Large intestine (tissue), 3 donors: ENCODE measurements at regions not wholly inside any gene's neighbourhood (a gene's known extent, or its start where the extent isn't known, plus 50 kb on each side); places are given as distances from the start of the nearest gene placed in this dataset.
A peak's percentile ranks its signal among the peaks of the same experiment; 100 is the strongest.

Experiments used
- DNase-seq, 2 donors: peaks; one replicate each; pipeline versions ENCODE4 v3.0.0 to v3.0.0-alpha.2; 2013
- H3K27ac ChIP-seq: one replicate; pipeline ENCODE4 v1.5.1; 2013; ENCODE audit warnings: low read length
- H3K27me3 ChIP-seq: 2 replicates; pipeline ENCODE4 v1.6.1; 2013; ENCODE audit warnings: low read length; ENCODE audit not compliant: control insufficient read depth, insufficient read depth
- H3K36me3 ChIP-seq: 2 replicates; pipeline ENCODE4 v1.6.1; 2013; ENCODE audit warnings: low read length; ENCODE audit not compliant: control insufficient read depth, insufficient read depth
- H3K4me1 ChIP-seq: one replicate; pipeline ENCODE4 v1.6.1; 2013; ENCODE audit warnings: low read length; ENCODE audit not compliant: control insufficient read depth, insufficient read depth
- H3K4me3 ChIP-seq: one replicate; pipeline ENCODE4 v1.5.1; 2013; ENCODE audit warnings: low read length
- H3K9me3 ChIP-seq: one replicate; pipeline ENCODE4 v1.6.1; 2013; ENCODE audit warnings: mild to moderate bottlenecking, low read depth, low read length, moderate library complexity; ENCODE audit not compliant: control insufficient read depth
- WGBS: methylation state at CpG from one replicate; pipeline ENCODE4 v1.1.5; 2013; ENCODE audit warnings: low lambda C conversion rate; ENCODE audit not compliant: insufficient coverage; 5-methylcytosine and 5-hydroxymethylcytosine counted together

DNA sequence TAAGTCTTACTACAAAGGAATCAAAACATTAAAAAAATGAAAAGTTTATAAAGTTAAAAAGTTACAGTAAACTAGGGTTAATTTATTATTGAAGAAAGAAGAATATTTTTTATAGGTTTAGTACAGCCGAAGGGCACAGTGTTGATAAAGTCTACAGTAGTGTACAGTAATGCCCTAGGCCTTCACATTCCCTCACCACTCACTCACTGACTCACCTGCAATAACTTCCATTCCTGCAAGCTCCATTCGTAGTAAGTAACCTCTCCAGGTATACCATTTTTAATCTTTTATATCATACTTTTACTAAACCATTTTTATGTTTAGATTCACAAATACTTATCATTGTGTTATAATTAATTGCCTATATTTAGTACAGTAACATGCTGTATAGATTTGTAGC, 307.5 kb upstream of the FAM241A start:
- no peak for DNase-seq
- no peaks in the 10 kb centered on the region for H3K36me3 ChIP-seq
- H3K4me3 ChIP-seq, result no peak overlapping the region
- no peak overlapping the region for H3K27ac ChIP-seq
- no peaks in the 10 kb centered on the region for H3K27me3 ChIP-seq
- WGBS, result 100% methylated on average over 2 of the region's 2 CpGs
- H3K9me3 ChIP-seq, result no peaks in the 10 kb centered on the region
- no peaks in the 10 kb centered on the region for H3K4me1 ChIP-seq

- no peak for DNase-seq
- Histone ChIP-seq H3K9me3 (no peaks in the 10 kb centered on the region), H3K4me3 (no peak overlapping the region), H3K4me1 (no peaks in the 10 kb centered on the region), H3K36me3 (no peaks in the 10 kb centered on the region), H3K27me3 (no peaks in the 10 kb centered on the region), H3K27ac (no peak overlapping the region)
- 60% methylated on average over 1 of the region's 4 CpGs for WGBS
These were observed 306.8 kb upstream of the FAM241A start for GRCh38 chr4:111838406-111838930.

GRCh38 chr4:111839141-111839540, 306.1 kb upstream of the FAM241A start:
- Histone ChIP-seq H3K27ac (no peak overlapping the region), H3K36me3 (no peaks in the 10 kb centered on the region), H3K4me1 (no peaks in the 10 kb centered on the region), H3K27me3 (no peaks in the 10 kb centered on the region), H3K4me3 (no peak overlapping the region), H3K9me3 (no peaks in the 10 kb centered on the region)
- no peak for DNase-seq
- WGBS, result 100% methylated on average over 2 of the region's 2 CpGs

- Histone ChIP-seq H3K27ac (no peak overlapping the region), H3K9me3 (no peaks in the 10 kb centered on the region), H3K36me3 (no peaks in the 10 kb centered on the region), H3K4me3 (no peak overlapping the region), H3K27me3 (no peaks in the 10 kb centered on the region), H3K4me1 (no peaks in the 10 kb centered on the region)
- WGBS, result no CpG with 5 or more reads among the region's 3 CpGs
- DNase-seq, result no peak
These were observed 302.9 kb upstream of the FAM241A start for GRCh38 chr4:111842336-111842735.

DNA sequence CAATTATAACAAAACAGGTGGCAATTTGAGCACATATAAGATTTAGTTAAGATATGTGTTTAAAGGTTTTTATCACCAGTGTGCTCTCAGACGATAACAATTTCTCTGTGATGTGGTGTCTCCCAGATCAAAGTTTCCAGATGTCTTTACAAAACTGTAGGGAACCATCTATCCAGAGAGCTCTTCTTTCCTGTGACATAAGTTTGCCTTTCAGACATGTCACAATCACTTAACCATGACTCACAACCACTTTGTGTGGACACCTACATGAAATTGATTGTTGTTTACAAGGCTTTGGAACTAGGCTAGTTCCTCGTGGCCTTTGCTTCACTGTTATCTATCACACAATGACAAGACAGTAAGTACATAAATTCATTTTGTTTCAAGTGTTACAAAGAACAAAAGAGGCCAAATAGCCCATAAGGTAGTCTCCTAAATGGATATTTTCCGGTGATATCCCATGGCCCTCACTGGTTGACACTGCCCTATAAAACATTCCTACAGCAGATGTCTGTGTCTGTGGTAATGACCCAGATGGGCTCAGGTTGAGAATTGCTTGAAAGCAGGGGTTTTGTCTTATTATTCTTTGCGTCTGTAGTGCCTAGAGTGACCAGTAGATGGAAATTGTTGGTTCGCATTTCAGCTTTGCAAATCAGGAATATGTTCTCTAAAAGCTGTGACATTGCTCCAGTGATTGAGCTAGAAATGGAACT, 297.8 kb upstream of the FAM241A start:
- H3K27ac ChIP-seq, result no peak overlapping the region
- no peaks in the 10 kb centered on the region for H3K27me3 ChIP-seq
- H3K36me3 ChIP-seq, result no peaks in the 10 kb centered on the region
- DNase-seq, result no peak
- no peak overlapping the region for H3K4me3 ChIP-seq
- 43% methylated on average over 2 of the region's 5 CpGs for WGBS
- no peaks in the 10 kb centered on the region for H3K9me3 ChIP-seq
- no peaks in the 10 kb centered on the region for H3K4me1 ChIP-seq

- no peak overlapping the region for H3K27ac ChIP-seq
- H3K27me3 ChIP-seq, result no peaks in the 10 kb centered on the region
- H3K36me3 ChIP-seq, result no peaks in the 10 kb centered on the region
- no peaks in the 10 kb centered on the region for H3K9me3 ChIP-seq
- no CpG with 5 or more reads among the region's 1 CpG for WGBS
- H3K4me3 ChIP-seq, result no peak overlapping the region
- H3K4me1 ChIP-seq, result no peaks in the 10 kb centered on the region
- DNase-seq, result no peak
These were observed 295.4 kb upstream of the FAM241A start for GRCh38 chr4:111849746-111850284.

DNA sequence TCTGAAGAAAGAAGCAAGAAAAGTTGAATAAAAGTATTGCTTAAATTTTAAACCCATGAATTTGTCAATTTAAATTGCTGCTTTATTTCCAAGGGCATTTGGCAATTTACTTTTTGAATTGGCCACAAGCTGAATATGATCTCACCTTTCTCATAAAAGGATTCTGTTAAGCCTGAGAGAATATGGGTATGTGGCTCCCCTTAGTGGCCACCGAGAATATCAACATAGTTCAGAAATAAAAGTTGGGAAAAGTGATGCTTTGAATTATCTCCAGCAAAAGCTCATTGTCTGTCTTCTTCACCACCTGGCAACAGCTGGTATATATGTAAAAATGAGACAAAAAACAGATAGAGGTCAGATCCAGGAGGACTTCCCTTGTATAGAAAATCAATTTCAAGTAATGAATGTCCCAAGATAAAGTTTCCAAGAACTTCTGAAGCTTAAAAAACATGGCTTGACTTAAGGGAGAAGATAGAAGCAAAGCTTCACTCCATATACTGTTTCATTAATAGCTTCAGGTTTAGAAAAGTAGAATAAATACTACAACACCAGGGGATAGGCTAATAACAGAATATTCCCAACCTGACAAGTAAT, 290.7 kb upstream of the FAM241A start:
- no peaks in the 10 kb centered on the region for H3K36me3 ChIP-seq
- H3K27ac ChIP-seq, result no peak overlapping the region
- no peaks in the 10 kb centered on the region for H3K27me3 ChIP-seq
- no peaks in the 10 kb centered on the region for H3K4me1 ChIP-seq
- WGBS, result no CpG with 5 or more reads among the region's 1 CpG
- DNase-seq, result peak; percentile 22 to 25
- H3K9me3 ChIP-seq, result no peaks in the 10 kb centered on the region
- no peak overlapping the region for H3K4me3 ChIP-seq

- no peaks in the 10 kb centered on the region for H3K27me3 ChIP-seq
- no CpG with 5 or more reads among the region's 1 CpG for WGBS
These were observed 289.9 kb upstream of the FAM241A start for GRCh38 chr4:111855308-111855707.

GRCh38 chr4:111864066-111864465, 281.2 kb upstream of the FAM241A start:
- WGBS, result 83% methylated on average over 1 of the region's 4 CpGs
- H3K27ac ChIP-seq, result no peak overlapping the region
- H3K36me3 ChIP-seq, result no peaks in the 10 kb centered on the region
- H3K27me3 ChIP-seq, result no peaks in the 10 kb centered on the region
- DNase-seq, result no peak
- no peak overlapping the region for H3K4me3 ChIP-seq
- H3K4me1 ChIP-seq, result no peaks in the 10 kb centered on the region
- H3K9me3 ChIP-seq, result no peaks in the 10 kb centered on the region

More at GRCh38 chr4:111855308-111855707, 289.9 kb upstream of the FAM241A start:
- Histone ChIP-seq H3K9me3 (no peaks in the 10 kb centered on the region), H3K4me1 (no peaks in the 10 kb centered on the region), H3K4me3 (no peak overlapping the region), H3K36me3 (no peaks in the 10 kb centered on the region), H3K27ac (no peak overlapping the region)
- no peak for DNase-seq

DNA sequence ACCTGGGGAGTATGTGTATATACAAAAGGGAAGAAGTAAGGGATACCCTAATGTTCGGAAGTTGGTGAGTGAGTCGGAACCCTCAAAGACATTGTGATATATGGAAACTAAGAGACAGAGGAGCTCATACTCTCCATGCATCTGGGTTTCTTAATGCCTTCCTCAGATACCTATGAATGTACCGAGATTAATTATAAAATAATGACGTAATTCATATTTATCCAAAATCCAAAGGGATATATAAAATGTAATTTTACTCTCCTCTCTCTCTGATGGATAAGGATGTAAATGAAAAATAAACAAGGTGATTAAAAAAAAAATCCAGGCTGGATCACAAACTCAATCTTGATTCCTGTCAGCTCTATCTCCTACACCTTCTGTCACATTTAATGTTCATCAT, 275.9 kb upstream of the FAM241A start:
- Histone ChIP-seq H3K9me3 (no peaks in the 10 kb centered on the region), H3K27me3 (peaks cover 3% of the 10 kb centered on the region), H3K36me3 (no peaks in the 10 kb centered on the region), H3K4me3 (no peak overlapping the region), H3K4me1 (no peaks in the 10 kb centered on the region), H3K27ac (no peak overlapping the region)
- 80% methylated on average over 1 of the region's 4 CpGs for WGBS
- no peak for DNase-seq
